ENCODE measurements at regions not wholly inside any gene's neighbourhood (a gene's known extent, or its start where the extent isn't known, plus 50 kb on each side); places are given as distances from the start of the nearest gene placed in this dataset.

GRCh38 chr20:48461091-48461734 is 366.6 kb downstream of the PREX1 start:
- TF ChIP-seq CTCF (IDR thresholded peaks at IDR 0.05): no peak
- no peak for TF ChIP-seq POLR2A (IDR thresholded peaks at IDR 0.05)
